ENCODE measurements at regions not wholly inside any gene's neighbourhood (a gene's known extent, or its start where the extent isn't known, plus 50 kb on each side); places are given as distances from the start of the nearest gene placed in this dataset.
A peak's percentile ranks its signal among the peaks of the same experiment; 100 is the strongest.

- H2BK120ac ChIP-seq (ENCODE audit: low read depth, low read length) = no peak overlapping the region
- no peak overlapping the region for H3K18ac ChIP-seq (ENCODE audit: low read length)
- H3K56ac ChIP-seq (ENCODE audit: low read length) = no peak overlapping the region
- no CpG with 5 or more reads among the region's 6 CpGs for WGBS (ENCODE audit: extremely low coverage, insufficient coverage, low lambda C conversion rate)
- H3K9ac ChIP-seq (ENCODE audit: low read length) = no peak overlapping the region
- H3K4me2 ChIP-seq (ENCODE audit: low read length) = no peak overlapping the region
- no peak overlapping the region for H2AK5ac ChIP-seq (ENCODE audit: low read length)
- DNase-seq = no peak
- H3K4me1 ChIP-seq (ENCODE audit: control insufficient read depth, low read depth, low read length) = peaks cover 4% of the 10 kb centered on the region
- no peak overlapping the region for H2BK5ac ChIP-seq (ENCODE audit: low read length)
- no peaks in the 10 kb centered on the region for H3K27me3 ChIP-seq (ENCODE audit: insufficient read depth, low read length, poor library complexity)
- no peak overlapping the region for H3K4me3 ChIP-seq (ENCODE audit: low read length)
- no peaks in the 10 kb centered on the region for H3K79me1 ChIP-seq (ENCODE audit: low read length)
- H3K23ac ChIP-seq (ENCODE audit: low read length) = no peak overlapping the region
- no peaks in the 10 kb centered on the region for H3K79me2 ChIP-seq (ENCODE audit: control insufficient read depth, insufficient read depth, low read length)
- no peak overlapping the region for H3K27ac ChIP-seq (ENCODE audit: low read depth, low read length)
- no peak overlapping the region for H2BK15ac ChIP-seq (replicated peaks; ENCODE audit: low read depth)
- no peaks in the 10 kb centered on the region for H3K36me3 ChIP-seq (ENCODE audit: control insufficient read depth, insufficient read depth, low read length)
- H3K4ac ChIP-seq (ENCODE audit: low read depth, low read length) = no peak overlapping the region
- no peak overlapping the region for H4K5ac ChIP-seq (ENCODE audit: low read length)
- H4K8ac ChIP-seq (ENCODE audit: low read depth, low read length) = no peak overlapping the region
These were observed 62.7 kb upstream of the GGTA1 start for GRCh38 chr9:121562301-121562700.

DNA sequence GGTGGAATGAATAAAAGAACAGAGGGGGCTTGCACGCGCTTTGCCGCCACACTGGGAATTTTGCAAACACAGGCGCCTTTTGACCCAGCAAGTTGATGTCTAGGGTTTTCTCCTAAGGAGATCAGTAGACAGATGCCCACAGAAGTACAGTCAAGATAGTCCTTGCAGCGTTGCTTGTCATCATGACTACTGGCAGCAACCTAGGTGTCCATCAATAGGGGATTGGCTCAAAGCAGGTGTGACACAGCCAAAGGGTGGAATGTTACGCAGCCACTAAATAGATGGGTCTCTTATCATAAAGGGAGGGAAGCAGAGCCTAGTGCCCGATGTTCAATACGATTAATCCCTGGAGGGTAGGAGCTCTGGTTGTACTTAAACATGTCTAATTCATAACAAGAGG lies 63.8 kb upstream of the GGTA1 start:
- H3K79me1 ChIP-seq (ENCODE audit: low read length) = no peaks in the 10 kb centered on the region
- no peak overlapping the region for H3K56ac ChIP-seq (ENCODE audit: low read length)
- H4K5ac ChIP-seq (ENCODE audit: low read length) = no peak overlapping the region
- H2BK120ac ChIP-seq (ENCODE audit: low read depth, low read length) = no peak overlapping the region
- H3K4me1 ChIP-seq (ENCODE audit: control insufficient read depth, low read depth, low read length) = no peaks in the 10 kb centered on the region
- DNase-seq = no peak
- H2BK15ac ChIP-seq (replicated peaks; ENCODE audit: low read depth) = no peak overlapping the region
- no CpG with 5 or more reads among the region's 8 CpGs for WGBS (ENCODE audit: extremely low coverage, insufficient coverage, low lambda C conversion rate)
- H3K23ac ChIP-seq (ENCODE audit: low read length) = no peak overlapping the region
- H2BK5ac ChIP-seq (ENCODE audit: low read length) = no peak overlapping the region
- no peaks in the 10 kb centered on the region for H3K27me3 ChIP-seq (ENCODE audit: insufficient read depth, low read length, poor library complexity)
- H2AK5ac ChIP-seq (ENCODE audit: low read length) = no peak overlapping the region
- H3K79me2 ChIP-seq (ENCODE audit: control insufficient read depth, insufficient read depth, low read length) = no peaks in the 10 kb centered on the region
- no peak overlapping the region for H3K9ac ChIP-seq (ENCODE audit: low read length)
- no peak overlapping the region for H3K4ac ChIP-seq (ENCODE audit: low read depth, low read length)
- no peak overlapping the region for H4K8ac ChIP-seq (ENCODE audit: low read depth, low read length)
- H3K18ac ChIP-seq (ENCODE audit: low read length) = no peak overlapping the region
- H3K4me2 ChIP-seq (ENCODE audit: low read length) = no peak overlapping the region
- H3K27ac ChIP-seq (ENCODE audit: low read depth, low read length) = no peak overlapping the region
- H3K36me3 ChIP-seq (ENCODE audit: control insufficient read depth, insufficient read depth, low read length) = no peaks in the 10 kb centered on the region
- no peak overlapping the region for H3K4me3 ChIP-seq (ENCODE audit: low read length)

GRCh38 chr9:121563881-121564460 lies 64.3 kb upstream of the GGTA1 start:
- no peak overlapping the region for H3K18ac ChIP-seq (ENCODE audit: low read length)
- DNase-seq = no peak
- H3K36me3 ChIP-seq (ENCODE audit: control insufficient read depth, insufficient read depth, low read length) = no peaks in the 10 kb centered on the region
- no peaks in the 10 kb centered on the region for H3K79me1 ChIP-seq (ENCODE audit: low read length)
- no peak overlapping the region for H4K8ac ChIP-seq (ENCODE audit: low read depth, low read length)
- H3K4ac ChIP-seq (ENCODE audit: low read depth, low read length) = no peak overlapping the region
- WGBS (ENCODE audit: extremely low coverage, insufficient coverage, low lambda C conversion rate) = no CpG with 5 or more reads among the region's 7 CpGs
- H3K4me1 ChIP-seq (ENCODE audit: control insufficient read depth, low read depth, low read length) = no peaks in the 10 kb centered on the region
- no peak overlapping the region for H3K4me3 ChIP-seq (ENCODE audit: low read length)
- H3K79me2 ChIP-seq (ENCODE audit: control insufficient read depth, insufficient read depth, low read length) = no peaks in the 10 kb centered on the region
- no peak overlapping the region for H2BK120ac ChIP-seq (ENCODE audit: low read depth, low read length)
- H2AK5ac ChIP-seq (ENCODE audit: low read length) = no peak overlapping the region
- no peak overlapping the region for H2BK15ac ChIP-seq (replicated peaks; ENCODE audit: low read depth)
- H3K27me3 ChIP-seq (ENCODE audit: insufficient read depth, low read length, poor library complexity) = no peaks in the 10 kb centered on the region
- H3K9ac ChIP-seq (ENCODE audit: low read length) = no peak overlapping the region
- no peak overlapping the region for H3K27ac ChIP-seq (ENCODE audit: low read depth, low read length)
- no peak overlapping the region for H4K5ac ChIP-seq (ENCODE audit: low read length)
- H3K56ac ChIP-seq (ENCODE audit: low read length) = no peak overlapping the region
- H3K23ac ChIP-seq (ENCODE audit: low read length) = no peak overlapping the region
- no peak overlapping the region for H3K4me2 ChIP-seq (ENCODE audit: low read length)
- H2BK5ac ChIP-seq (ENCODE audit: low read length) = no peak overlapping the region

GRCh38 chr9:121564504-121565260 lies 65.0 kb upstream of the GGTA1 start:
- Histone ChIP-seq H3K23ac (ENCODE audit: low read length) (no peak overlapping the region), H4K5ac (ENCODE audit: low read length) (no peak overlapping the region), H3K18ac (ENCODE audit: low read length) (no peak overlapping the region), H2BK15ac (replicated peaks; ENCODE audit: low read depth) (no peak overlapping the region), H3K4me3 (ENCODE audit: low read length) (no peak overlapping the region), H3K56ac (ENCODE audit: low read length) (no peak overlapping the region), H3K4me1 (ENCODE audit: control insufficient read depth, low read depth, low read length) (no peaks in the 10 kb centered on the region), H3K27me3 (ENCODE audit: insufficient read depth, low read length, poor library complexity) (no peaks in the 10 kb centered on the region), H2AK5ac (ENCODE audit: low read length) (no peak overlapping the region), H3K79me2 (ENCODE audit: control insufficient read depth, insufficient read depth, low read length) (no peaks in the 10 kb centered on the region), H3K4me2 (ENCODE audit: low read length) (no peak overlapping the region), H4K8ac (ENCODE audit: low read depth, low read length) (no peak overlapping the region), H3K79me1 (ENCODE audit: low read length) (no peaks in the 10 kb centered on the region), H3K36me3 (ENCODE audit: control insufficient read depth, insufficient read depth, low read length) (no peaks in the 10 kb centered on the region), H3K4ac (ENCODE audit: low read depth, low read length) (no peak overlapping the region), H3K9ac (ENCODE audit: low read length) (no peak overlapping the region), H2BK120ac (ENCODE audit: low read depth, low read length) (no peak overlapping the region), H2BK5ac (ENCODE audit: low read length) (no peak overlapping the region), H3K27ac (ENCODE audit: low read depth, low read length) (no peak overlapping the region)
- DNase-seq = peak; percentile 51
- WGBS (ENCODE audit: extremely low coverage, insufficient coverage, low lambda C conversion rate) = no CpG with 5 or more reads among the region's 11 CpGs

GRCh38 chr9:121566481-121567465 lies 67.1 kb upstream of the GGTA1 start:
- Histone ChIP-seq H2BK5ac (ENCODE audit: low read length) (no peak overlapping the region), H3K36me3 (ENCODE audit: control insufficient read depth, insufficient read depth, low read length) (no peaks in the 10 kb centered on the region), H3K18ac (ENCODE audit: low read length) (no peak overlapping the region), H3K4me1 (ENCODE audit: control insufficient read depth, low read depth, low read length) (no peaks in the 10 kb centered on the region), H3K79me1 (ENCODE audit: low read length) (no peaks in the 10 kb centered on the region), H3K27me3 (ENCODE audit: insufficient read depth, low read length, poor library complexity) (no peaks in the 10 kb centered on the region), H4K8ac (ENCODE audit: low read depth, low read length) (no peak overlapping the region), H4K5ac (ENCODE audit: low read length) (no peak overlapping the region), H3K56ac (ENCODE audit: low read length) (no peak overlapping the region), H2BK15ac (replicated peaks; ENCODE audit: low read depth) (no peak overlapping the region), H3K79me2 (ENCODE audit: control insufficient read depth, insufficient read depth, low read length) (no peaks in the 10 kb centered on the region), H2AK5ac (ENCODE audit: low read length) (no peak overlapping the region), H3K4ac (ENCODE audit: low read depth, low read length) (no peak overlapping the region), H3K4me3 (ENCODE audit: low read length) (no peak overlapping the region), H3K23ac (ENCODE audit: low read length) (no peak overlapping the region), H2BK120ac (ENCODE audit: low read depth, low read length) (no peak overlapping the region), H3K9ac (ENCODE audit: low read length) (no peak overlapping the region), H3K4me2 (ENCODE audit: low read length) (no peak overlapping the region), H3K27ac (ENCODE audit: low read depth, low read length) (no peak overlapping the region)
- WGBS (ENCODE audit: extremely low coverage, insufficient coverage, low lambda C conversion rate) = no CpG with 5 or more reads among the region's 27 CpGs
- no peak for DNase-seq
